Dedifferentiated amniotic fluid mesenchymal stem cell (primary cell): ENCODE measurements at regions not wholly inside any gene's neighbourhood (a gene's known extent, or its start where the extent isn't known, plus 50 kb on each side); places are given as distances from the start of the nearest gene placed in this dataset.

ENCODE experiments used
- DNase-seq: peaks from one replicate; pipeline ENCODE4 v3.0.0-alpha.2; 2016; ENCODE audit errors: extremely low spot score

DNA sequence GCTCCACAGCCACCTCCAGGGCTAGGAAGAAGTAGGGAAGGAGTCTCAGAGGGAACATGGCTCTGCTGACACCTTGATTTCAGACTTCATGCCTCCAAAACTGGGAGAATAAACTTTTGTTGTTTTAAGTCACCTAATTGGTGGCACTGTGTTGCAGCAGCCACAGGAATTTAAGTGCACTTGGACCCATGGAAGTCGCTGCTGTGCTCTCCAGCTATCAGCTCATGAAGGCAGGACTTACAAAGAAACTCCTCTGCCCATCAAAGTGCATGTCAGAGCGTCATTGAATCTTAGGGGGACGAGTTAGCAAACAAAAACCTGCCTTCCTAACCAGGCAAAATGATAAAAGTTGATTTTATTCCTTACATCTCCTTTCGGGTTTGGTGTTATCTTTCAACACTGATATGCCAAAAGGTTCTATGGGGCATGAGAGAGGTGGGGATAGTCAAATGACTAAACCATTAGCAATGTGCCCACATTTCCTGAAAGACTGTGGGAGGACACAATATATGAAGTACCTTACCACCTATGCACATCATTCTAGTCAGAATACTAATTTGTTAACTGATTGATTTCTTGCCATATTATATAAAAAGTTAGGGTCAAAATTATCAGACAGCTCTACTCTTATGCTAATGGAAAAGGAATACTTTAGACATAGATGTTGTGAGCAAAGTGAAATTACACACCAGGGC lies 235.8 kb upstream of the TNP1 start:
- no peak for DNase-seq

GRCh38 chr2:217092710-217093379 lies 233.0 kb upstream of the TNP1 start:
- DNase-seq = no peak

DNA sequence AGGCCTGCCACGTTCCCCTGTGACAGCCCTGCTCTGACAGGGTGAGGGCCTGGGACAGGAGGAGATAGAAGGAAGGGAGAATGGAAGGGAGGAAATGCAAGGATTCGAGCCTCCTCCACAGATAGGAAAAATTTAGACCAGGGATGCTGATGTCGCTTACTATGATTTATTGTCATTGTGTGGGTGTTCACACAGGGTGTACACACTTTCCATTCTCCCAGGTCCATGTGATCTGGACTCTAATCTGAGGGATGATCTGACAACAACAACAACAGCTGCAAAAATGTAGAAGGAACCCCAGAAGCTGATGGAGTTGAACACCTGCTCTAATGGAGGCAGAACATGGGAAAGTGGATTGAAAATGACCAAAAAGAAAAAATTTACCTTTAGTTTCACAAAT lies 231.7 kb upstream of the TNP1 start:
- DNase-seq = no peak

DNA sequence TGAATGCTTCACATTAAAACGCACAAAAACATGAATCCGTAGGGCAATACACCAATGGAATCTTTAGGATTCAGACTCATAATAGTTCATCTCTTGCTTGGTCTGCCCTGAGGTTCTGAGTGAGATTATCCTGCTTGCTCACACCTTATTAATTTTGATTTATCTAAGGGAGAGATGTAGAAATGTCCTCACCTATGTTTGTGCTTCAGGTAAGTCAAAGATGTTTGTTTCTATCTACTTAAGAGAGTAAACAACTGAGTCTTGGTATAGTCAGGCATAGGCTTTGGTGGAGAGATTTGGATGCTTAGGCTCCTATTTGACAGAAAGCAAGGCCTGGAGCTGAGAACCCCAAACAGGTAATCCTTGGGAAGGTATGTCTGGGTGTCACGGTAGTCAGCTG lies 231.0 kb upstream of the TNP1 start:
- no peak for DNase-seq

GRCh38 chr2:217090024-217090473 lies 230.2 kb upstream of the TNP1 start:
- no peak for DNase-seq

GRCh38 chr2:217086718-217087117 lies 226.9 kb upstream of the TNP1 start:
- no peak for DNase-seq

DNA sequence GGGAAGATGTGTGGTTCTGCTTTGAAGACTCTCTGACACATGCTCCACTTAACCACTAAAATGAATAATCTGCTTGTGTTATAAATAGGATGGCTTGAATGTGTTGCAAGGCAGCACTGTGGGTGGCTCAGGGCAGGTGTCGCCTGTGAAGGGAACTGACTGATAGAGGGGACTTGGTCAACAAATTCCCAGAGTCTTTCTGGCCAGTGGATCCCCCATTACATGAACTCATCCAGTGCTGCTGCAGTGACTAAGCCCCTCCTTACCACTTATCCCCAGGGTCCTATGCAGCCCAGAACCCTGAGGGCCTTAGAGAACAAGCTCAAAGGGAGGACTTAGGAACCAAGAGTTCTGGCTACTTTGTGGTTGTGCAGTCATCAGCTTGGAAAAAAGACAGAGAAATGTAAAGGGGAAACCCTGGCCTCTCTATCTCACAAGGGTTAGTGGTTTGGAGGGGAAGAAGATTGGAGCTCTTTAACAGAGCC lies 226.2 kb upstream of the TNP1 start:
- DNase-seq = no peak

DNA sequence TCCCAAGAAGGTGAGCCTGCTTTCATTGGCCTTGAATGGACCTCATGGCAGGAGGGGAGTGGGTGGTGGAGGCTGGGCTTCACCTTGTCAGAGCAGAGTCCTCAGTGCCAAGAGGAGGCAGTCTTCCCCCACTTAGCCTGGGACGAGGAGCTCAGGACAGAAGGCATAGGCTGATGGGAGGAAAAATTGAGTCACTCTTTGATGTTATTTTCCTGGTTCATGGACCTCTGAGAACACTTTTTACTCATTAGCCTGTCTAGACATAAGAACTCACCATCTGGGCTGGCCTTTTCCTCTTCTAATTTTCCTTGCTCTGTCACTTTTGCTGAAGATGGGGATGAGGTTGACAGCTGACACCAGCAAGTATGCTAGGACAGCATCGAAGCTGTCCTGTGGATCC lies 225.7 kb upstream of the TNP1 start:
- no peak for DNase-seq

DNA sequence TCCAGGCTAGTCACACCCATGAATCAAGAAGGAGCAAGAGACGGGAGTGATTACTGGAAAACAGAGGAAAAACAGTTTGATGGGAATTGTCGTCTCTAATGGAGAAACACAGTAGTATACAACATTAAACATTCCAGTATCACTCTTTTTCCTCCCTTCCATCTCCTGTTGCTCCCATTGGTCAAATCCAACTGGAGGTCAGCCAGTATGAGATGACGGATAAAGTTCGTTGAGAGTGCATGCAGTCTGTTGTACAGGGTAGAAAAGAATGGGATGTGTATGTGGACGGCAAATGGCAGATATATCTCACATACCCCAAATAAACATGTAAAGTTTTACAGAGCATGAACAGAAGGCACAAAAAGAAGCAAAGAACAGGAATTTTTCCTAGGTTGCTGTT lies 221.9 kb upstream of the TNP1 start:
- no peak for DNase-seq

DNA sequence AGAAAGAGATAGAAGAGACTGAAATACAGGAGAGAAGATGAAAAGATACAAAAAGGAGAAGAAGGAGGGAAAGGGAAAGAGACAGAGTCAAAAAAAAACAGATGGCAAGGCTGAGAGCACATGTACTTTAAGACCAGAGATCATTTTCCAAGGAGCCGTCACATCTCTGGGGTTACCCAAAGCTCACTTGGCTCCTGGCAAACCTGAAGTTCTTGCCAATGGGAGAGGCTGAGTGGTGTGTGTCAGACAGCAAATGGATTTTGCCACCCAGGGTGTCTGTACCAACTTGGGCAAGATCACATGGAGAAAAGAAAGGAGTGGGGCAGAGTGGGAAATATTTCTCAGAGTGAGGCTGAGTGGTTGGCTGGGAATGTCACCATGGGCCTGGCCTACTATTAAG lies 219.3 kb upstream of the TNP1 start:
- no peak for DNase-seq

DNA sequence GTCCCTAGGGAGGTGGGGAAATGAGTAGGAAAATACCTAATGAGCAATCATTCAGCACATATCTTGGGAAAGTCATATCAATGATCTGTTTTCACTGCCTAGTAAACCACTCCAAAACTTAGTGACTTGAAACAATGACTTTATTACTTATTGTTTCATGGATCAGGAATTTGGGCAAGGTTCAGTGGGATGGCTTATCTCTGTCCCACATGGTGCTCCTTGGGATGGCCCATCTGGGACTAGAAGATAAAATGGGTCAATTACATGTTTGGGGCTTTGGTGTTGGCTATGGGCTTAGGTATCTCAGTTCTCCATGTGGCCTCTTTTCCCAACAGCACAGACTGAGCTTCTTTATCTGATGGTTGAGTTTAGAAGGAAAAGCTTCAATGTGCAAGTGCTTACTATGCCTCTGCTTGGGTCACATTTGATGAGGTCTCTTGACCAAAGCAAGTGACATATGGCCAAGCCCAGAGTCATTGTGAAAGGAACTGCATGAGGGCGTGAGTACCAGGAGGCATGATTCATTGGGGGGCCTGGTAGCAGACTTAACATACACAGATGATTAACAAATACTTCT lies 218.1 kb upstream of the TNP1 start:
- DNase-seq = no peak

- DNase-seq = no peak
These were observed 216.9 kb upstream of the TNP1 start for GRCh38 chr2:217076657-217077232.

- no peak for DNase-seq
These were observed 216.2 kb upstream of the TNP1 start for GRCh38 chr2:217076058-217076435.

DNA sequence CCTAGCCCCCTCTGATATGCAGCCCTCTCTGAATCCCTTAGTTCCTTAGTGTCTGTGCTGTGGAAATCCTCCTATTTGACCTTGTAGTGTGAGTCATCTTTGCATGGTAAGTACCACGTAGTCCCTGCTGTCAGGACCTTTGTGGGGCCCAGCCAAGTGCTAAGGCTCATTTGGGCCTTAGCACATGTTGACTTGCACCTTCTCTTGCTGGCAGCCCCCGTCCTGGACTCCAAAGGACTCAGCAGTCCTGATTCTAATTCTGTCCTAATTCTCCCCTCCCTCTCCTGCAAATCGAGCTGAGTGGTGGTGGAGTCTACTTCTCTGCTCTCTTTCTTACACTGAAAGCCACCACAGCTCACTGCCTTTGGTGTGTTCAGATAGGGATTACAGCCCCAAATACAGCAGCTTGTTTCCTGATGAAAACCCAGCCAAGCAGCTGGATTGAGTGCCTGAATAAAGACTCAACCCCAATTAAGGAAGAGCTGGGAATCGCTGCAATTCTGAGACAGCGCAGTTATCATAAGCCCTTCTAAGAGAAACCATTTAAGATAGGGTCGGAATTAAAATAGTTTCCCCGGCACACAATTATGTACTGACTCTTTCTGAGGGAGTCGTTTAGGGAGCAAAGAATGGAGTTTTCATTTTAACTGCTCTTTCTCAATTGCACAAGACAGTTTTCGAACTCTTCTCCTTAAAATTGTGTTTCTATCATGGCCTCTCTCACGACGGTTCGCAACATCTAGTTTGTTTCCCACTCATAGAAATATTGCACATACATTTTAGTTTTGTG lies 215.6 kb upstream of the TNP1 start:
- no peak for DNase-seq

- DNase-seq = no peak
These were observed 214.9 kb upstream of the TNP1 start for GRCh38 chr2:217074576-217075255.

DNA sequence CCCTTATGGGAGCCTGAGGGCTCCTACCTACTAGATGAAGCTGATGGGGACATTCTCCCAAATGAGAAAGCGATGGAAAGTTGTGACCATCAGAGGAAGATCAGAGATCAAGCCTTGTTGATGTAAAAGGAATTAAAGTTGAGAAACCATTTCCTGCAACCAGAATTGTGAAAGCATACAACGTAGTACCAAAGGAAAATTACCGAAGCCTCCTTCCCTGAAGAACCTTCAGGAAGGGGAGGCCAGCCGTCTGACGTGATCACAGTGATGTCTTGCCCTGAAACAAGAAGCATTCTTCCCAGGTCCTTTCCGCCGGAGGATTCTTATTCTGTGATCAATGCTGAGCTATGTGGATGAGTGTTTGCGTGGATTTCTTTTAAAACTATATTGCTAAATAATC lies 211.6 kb upstream of the TNP1 start:
- DNase-seq = no peak

GRCh38 chr2:217070611-217071010 lies 210.7 kb upstream of the TNP1 start:
- no peak for DNase-seq

- no peak for DNase-seq
These were observed 210.2 kb upstream of the TNP1 start for GRCh38 chr2:217070043-217070430.

- no peak for DNase-seq
These were observed 209.6 kb upstream of the TNP1 start for GRCh38 chr2:217069263-217070042.

DNA sequence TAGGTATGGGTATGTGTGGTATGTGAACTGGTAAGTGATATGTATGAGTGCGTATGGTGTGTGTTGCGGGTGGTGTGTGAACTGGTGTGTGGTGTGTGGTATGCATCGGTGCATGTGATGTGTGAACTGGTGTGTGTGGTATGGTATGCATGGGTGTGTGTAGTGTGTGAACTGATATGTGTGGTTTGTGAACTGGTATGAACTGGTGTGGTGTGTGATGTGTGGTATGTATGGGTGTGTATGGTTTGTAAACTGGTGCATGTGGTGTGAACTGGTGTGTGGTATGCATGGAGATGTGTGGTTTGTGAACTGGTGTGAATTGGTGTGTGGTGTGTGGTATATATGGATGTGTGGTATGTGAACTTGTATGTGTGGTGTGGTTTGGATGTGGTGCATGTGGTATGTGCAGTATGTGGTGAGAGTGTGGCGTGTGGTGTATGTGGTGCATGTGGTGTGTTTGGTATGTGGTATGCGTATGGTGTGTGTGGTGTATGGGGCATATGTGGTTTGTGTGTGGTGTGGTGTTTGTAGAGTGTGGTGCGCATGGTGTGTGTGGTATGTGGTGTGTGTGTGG lies 208.9 kb upstream of the TNP1 start:
- DNase-seq = no peak
